GM12878 (cell line): ENCODE measurements at regions not wholly inside any gene's neighbourhood (a gene's known extent, or its start where the extent isn't known, plus 50 kb on each side); places are given as distances from the start of the nearest gene placed in this dataset.

Experiments used
- ASH2L ChIP-seq: fragments of 300-600, 200-600 bp; sonication (generic); IDR thresholded peaks from 2 replicates; pipeline ENCODE4 v1.6.1; 2017; ENCODE audit warnings: low read depth, mild to moderate bottlenecking, borderline replicate concordance
- BCL3 ChIP-seq: IDR thresholded peaks from 2 replicates; pipeline ENCODE4 v1.6.1; 2011; ENCODE audit warnings: borderline replicate concordance, low read depth, mild to moderate bottlenecking, moderate library complexity, low read length; ENCODE audit not compliant: insufficient read depth, poor library complexity, severe bottlenecking
- CHD2 ChIP-seq: IDR thresholded peaks from 2 replicates; pipeline ENCODE4 v1.6.1; 2011; ENCODE audit warnings: low read depth, low read length, improper control_type of control experiment, borderline replicate concordance
- ELK1 ChIP-seq: IDR thresholded peaks from 2 replicates; pipeline ENCODE4 v1.6.1; 2012; ENCODE audit warnings: low read depth, low read length, improper control_type of control experiment
- FOXK2 ChIP-seq: fragments of 450-650 bp; IDR thresholded peaks from 2 replicates; pipeline ENCODE4 v1.6.1; 2017; ENCODE audit warnings: mild to moderate bottlenecking, moderate library complexity
- IRF4 ChIP-seq: IDR thresholded peaks from 2 replicates; pipeline ENCODE4 v1.6.1; 2011; ENCODE audit warnings: low read depth, low read length
- LARP7 ChIP-seq: fragments of 450-650 bp; IDR thresholded peaks from 2 replicates; pipeline ENCODE4 v1.6.1; 2017; ENCODE audit warnings: mild to moderate bottlenecking
- PBX3 ChIP-seq: IDR thresholded peaks from 2 replicates; pipeline ENCODE4 v1.6.1; 2011; ENCODE audit warnings: mild to moderate bottlenecking, low read depth, low read length, moderate library complexity; ENCODE audit not compliant: insufficient replicate concordance
- USF1 ChIP-seq: IDR thresholded peaks from 2 replicates; pipeline ENCODE4 v1.6.1; 2011; ENCODE audit warnings: borderline replicate concordance, low read depth, mild to moderate bottlenecking, moderate library complexity, mixed read lengths, low read length; ENCODE audit not compliant: insufficient read depth; ENCODE audit errors: extremely low read length
- ZNF687 ChIP-seq: fragments of 450-650 bp; IDR thresholded peaks from 2 replicates; pipeline ENCODE4 v1.6.1; 2017; ENCODE audit warnings: mild to moderate bottlenecking, moderate library complexity

- TF ChIP-seq BCL3 (no peak), PBX3 (no peak), ELK1 (no peak), CHD2 (no peak), FOXK2 (no peak), LARP7 (no peak), ZNF687 (no peak), USF1 (no peak), ASH2L (no peak), IRF4 (no peak)
- TF ChIP-seq, all 136 proteins: peak for 0
Observed at GRCh38 chr18:60950634-60951033, 382.6 kb upstream of the CDH20 start (continued).
